Panc1 (cell line): ENCODE measurements at regions not wholly inside any gene's neighbourhood (a gene's known extent, or its start where the extent isn't known, plus 50 kb on each side); places are given as distances from the start of the nearest gene placed in this dataset.

Experiments
- POLR2AphosphoS5 ChIP-seq: IDR thresholded peaks from 2 replicates; pipeline ENCODE4 v1.6.1; 2012; ENCODE audit warnings: mild to moderate bottlenecking, low read depth, low read length, moderate library complexity
- TF ChIP-seq, protein P1 (sequence below): fragments of 450-650 bp; IDR thresholded peaks from 2 replicates; pipeline ENCODE4 v1.5.1; 2017; ENCODE audit warnings: mild to moderate bottlenecking

- TF ChIP-seq, protein P1, sequence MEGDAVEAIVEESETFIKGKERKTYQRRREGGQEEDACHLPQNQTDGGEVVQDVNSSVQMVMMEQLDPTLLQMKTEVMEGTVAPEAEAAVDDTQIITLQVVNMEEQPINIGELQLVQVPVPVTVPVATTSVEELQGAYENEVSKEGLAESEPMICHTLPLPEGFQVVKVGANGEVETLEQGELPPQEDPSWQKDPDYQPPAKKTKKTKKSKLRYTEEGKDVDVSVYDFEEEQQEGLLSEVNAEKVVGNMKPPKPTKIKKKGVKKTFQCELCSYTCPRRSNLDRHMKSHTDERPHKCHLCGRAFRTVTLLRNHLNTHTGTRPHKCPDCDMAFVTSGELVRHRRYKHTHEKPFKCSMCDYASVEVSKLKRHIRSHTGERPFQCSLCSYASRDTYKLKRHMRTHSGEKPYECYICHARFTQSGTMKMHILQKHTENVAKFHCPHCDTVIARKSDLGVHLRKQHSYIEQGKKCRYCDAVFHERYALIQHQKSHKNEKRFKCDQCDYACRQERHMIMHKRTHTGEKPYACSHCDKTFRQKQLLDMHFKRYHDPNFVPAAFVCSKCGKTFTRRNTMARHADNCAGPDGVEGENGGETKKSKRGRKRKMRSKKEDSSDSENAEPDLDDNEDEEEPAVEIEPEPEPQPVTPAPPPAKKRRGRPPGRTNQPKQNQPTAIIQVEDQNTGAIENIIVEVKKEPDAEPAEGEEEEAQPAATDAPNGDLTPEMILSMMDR: no peak
- TF ChIP-seq POLR2AphosphoS5: no peak
Observed at GRCh38 chr3:105959851-105960250, 91.0 kb upstream of the CBLB start.
